HG03565 (cell line): ENCODE measurements at regions not wholly inside any gene's neighbourhood (a gene's known extent, or its start where the extent isn't known, plus 50 kb on each side); places are given as distances from the start of the nearest gene placed in this dataset.

Experiments
- ATAC-seq: cut with Tn5 transposase; IDR thresholded peaks from one replicate; pipeline ENCODE4 v1.9.1; 2021; ENCODE audit warnings: mild to moderate bottlenecking, moderate library complexity; ENCODE audit not compliant: unreplicated experiment

DNA sequence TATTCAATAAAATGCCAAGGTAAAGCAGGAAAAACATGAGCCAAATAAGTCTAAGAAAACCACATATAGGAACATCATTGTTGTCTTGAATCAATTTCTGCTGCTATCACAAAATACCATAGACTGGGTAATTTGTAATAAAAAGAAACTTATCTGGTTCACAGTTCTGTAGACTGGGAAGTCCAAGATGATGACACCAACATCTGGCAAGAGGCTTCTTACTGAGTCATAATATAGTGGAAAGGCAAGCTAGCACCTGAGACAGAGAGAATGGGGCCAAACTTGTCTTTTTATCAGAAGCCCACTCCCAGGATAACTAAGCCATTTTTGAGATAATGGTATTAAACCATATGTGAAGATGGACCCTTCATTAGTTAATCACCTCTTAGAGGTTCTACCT is 975.9 kb downstream of the FLRT2 start:
- no peak for ATAC-seq

DNA sequence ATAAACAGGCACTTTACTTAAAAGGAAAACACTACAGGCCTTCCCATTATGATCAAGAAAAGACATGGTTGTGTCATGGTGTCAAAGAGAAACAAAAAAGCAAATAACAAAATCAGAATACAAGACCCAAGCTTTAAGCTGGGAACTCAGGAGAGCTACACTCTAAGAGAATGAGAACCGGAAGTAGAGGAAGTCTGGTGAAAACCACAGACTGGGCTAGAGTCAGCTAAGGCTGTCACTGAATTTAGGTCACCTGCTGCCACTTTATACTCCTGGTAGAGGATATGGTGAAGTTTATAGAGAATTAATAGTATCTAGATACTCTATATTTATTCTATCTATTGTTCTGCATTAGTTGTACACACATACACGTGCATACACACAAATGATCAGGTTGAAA is 971.7 kb downstream of the FLRT2 start:
- no peak for ATAC-seq

DNA sequence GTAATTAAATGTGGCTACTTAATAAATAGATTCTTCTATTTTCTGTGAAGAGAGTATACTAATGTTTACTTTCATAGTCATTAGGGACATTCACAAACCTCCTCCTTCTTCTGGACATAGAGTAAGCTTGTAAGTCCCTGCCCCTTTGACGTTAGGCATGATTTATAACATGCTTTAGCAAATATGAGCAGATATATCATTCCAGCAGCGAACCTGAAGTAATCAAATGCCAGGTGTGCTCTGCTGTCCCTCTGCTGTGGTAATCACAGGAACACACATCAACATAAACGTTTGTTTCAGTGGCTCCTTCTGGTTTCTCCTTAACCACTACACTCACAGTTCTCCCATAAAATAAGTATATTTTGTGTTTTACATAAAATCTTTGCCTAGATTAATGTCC is 961.8 kb downstream of the FLRT2 start:
- no peak for ATAC-seq

DNA sequence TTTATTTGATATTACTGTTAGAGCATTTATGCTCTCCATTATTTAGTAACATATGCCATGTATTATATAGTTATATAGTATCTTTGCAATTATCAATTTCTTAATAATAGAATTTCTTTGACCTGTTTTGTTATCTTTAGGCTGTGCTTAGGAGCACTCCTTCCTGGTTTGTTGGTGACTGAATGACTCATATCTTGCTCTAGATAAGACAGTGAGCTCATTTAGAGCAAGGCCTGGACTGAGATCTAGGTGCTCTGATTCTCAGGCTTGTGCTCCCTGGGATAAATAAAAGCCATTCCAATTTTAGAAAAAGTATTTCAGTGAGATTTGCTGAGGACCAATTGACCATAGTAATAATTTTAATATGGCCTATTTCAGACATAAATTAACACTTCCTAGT is 951.2 kb downstream of the FLRT2 start:
- no peak for ATAC-seq

DNA sequence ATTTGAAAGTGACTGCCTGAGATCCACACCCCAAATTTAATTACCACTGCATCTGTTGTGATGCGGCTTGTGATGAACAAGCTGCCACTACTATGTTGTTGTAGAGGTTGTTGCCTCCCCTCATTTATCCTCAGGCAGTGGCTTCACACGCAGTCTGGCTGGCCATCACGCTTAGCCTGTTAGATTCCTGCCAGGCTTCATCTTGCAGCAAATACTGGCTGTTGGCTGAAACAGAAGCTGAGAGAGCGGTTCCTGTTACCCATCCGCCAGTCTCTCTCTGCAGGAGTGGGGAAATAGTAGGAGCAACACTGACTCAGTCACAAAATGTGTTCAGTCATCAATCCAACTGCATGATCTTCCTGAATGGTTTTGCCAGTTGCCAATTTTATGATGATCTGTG is 934.4 kb downstream of the FLRT2 start:
- ATAC-seq: no peak

DNA sequence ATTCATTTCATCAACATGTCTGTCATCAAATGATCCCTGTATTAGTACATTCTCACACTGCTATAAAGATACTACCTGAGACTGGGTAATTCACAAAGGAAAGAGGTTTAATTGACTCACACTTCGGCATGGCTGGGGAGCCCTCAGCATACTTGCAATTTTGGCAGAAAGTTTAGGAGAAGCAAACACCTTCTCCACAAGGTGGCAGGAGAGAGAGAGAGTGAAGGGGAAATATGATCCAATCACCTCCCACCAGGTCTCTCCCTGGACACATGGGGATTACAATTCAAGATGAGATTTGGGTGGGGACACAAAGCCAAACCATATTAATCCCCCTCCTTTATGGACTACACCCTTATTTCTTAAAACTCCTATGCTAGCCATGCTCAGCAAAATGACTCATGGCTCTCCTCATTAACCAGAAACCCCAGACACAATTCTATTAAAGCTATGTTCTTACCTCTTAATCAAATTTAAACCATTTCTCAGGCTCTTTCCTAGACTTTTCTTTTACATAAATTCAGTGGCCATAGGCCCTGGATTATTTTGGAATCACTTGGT is 932.3 kb downstream of the FLRT2 start:
- ATAC-seq: no peak

DNA sequence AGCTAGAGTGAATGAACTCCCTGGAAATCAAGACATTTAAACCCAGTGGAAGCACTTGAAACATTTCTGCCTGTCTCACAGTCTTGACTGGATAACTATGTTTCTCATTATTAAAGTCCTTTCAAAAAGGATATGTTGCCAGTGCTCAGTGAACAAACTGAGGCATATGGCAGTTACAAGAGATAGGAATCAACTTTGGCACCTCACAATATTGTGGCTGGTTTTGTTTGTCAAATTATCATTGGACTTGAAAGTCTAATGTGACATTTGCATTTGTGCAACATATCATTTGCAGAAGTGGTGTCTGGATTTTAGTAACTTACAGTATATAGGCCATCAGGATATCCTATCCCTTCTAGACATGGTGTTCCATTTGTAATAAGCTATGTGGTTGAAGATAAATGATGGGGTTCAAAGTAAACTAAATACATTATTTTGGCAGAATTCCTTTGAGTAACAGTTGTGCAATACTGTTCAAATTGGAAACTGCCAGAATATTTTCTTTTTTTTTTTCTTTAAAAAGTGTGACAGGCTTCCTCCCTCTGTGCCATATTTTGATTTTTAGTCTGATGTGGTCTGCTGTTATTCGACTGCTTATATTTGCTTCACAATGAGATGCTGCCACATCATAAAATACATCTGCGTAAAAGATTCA is 927.7 kb downstream of the FLRT2 start:
- no peak for ATAC-seq

DNA sequence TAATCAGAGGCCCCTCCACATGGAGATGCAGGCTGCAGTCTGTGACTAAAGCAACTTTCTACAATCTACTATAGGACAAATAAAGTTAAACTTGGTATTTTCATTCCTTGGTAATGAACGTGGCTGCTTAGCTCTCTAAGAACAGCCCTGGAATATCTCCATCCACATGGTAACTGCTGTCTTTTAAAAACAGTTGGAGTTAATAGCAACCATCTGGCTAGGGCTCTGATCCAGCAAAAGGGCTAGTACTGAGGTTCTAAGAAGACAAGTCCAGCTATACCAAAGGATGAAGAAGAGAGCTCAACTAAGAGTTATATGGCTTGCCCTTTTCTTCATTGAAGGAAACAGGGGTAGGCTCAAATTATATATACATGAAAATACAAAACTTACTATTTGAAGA is 920.1 kb downstream of the FLRT2 start:
- no peak for ATAC-seq

DNA sequence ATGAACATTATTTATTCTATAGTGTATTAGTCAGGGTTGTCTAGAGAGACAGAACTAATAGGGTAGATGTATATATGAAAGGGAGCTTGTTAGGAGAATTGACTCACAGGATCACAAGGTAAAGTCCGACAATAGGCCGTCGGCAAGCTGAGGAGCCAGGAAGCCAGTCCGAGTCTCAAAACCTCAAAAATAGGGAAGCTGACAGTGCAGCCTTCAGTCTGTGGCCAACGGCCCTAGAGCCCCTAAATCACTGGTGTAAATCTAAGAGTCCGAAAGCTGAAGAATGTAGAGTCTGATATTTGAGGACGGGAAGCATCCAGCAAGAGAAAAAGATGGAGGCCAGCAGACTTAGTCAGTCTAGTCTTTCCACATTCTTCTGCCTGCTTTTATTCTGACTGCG is 912.2 kb downstream of the FLRT2 start:
- no peak for ATAC-seq

DNA sequence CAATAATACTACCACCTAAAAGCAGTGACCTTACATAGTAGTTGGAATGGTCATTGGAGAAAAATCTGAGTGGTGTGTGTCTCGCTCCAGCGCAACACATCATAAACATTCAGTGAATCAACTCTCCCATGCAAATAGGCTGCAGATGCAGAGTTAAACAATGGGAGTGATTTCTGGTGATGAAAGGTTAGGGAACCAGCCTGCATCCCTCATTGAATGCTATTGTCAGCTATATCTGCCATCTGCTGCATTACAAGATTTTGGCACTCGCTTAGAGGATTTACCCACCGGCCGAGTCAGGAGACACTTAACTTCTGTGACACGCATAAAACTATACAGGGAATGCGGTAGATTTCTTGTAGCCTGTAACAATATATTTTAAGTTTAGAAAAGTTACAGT is 900.9 kb downstream of the FLRT2 start:
- no peak for ATAC-seq

DNA sequence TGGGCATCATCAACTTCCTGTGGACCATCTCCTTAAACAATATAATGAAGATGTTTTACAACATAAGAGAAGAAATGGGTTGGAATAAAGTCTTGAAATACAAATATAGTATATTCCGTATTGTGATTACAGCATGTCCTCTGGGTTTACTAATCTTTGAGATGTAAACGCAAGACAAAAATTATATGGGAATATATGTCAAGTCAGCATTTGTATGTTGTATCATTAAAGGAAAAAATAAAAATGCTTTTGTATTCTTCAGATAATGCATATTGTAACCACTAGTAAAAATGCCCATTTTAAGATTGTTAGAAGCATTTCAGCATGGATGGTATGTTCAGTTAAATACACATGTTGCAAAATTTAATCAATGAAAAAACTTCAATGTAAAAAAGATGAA is 893.3 kb downstream of the FLRT2 start:
- no peak for ATAC-seq

DNA sequence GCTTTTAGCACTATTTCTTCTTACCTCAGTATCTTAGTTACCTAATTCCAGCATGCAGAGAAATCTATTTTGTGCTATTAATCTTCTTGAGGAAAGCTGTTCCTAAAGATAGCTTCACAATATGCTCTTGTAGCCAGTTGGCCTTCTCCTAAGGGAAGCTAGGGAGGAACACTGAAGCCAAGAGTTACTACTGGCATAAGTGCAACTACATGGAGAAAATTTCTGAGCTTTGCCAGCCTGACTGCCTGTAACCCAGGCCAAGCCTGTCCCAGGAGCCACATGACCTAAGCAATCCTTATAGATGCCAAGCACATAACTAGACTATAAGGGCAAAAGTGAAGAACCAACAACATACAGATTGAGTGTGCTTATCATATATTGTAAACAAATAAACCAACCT is 890.2 kb downstream of the FLRT2 start:
- ATAC-seq: no peak

DNA sequence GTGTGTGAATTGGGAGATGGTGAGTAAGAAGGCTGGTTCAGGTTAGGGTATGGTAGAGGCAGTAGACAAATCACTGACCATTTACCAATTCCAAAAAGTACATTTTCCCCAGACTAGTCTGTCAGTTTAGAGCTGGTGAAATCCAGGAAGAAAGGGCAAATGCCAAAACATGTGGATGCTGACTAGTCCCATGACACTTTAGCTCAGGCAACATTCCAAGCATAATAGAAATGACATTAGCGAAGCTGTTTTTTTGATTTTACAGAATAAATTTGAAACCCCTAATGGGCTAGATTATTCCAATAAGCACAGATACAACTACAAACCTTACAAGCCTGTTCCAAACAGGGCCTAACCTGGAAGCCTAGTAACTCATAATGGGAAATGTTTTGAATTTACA is 884.2 kb downstream of the FLRT2 start:
- no peak for ATAC-seq

DNA sequence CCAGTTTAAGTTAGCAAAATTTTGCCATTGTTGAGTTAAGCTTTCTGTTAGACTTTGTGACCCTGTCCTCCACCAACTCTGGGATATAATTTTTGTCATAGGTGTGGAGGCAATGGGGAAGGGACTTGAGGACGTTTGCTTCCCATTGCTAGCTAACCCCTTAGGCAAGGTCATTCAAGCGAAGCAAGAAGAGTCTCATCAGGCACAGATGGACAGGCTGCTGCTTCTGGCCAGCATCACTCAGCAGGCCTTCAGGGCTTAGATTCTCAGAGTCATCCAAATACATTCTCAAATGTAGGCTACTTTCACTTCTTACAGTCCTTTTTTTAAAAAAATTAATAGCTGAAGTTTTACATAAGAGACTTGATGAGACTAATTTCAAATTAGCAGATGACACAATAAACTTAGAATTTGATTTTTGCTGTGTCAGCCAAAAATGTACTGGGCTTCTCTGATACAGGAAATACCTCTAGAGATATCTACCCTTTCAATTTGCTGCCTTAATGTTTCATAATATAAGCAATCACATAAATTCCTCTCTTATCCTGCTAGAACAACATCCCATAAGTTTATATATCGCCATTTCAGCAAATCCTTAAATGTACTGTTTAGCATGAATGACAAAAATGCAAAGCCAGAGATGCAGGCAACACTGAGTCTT is 875.2 kb downstream of the FLRT2 start:
- no peak for ATAC-seq

DNA sequence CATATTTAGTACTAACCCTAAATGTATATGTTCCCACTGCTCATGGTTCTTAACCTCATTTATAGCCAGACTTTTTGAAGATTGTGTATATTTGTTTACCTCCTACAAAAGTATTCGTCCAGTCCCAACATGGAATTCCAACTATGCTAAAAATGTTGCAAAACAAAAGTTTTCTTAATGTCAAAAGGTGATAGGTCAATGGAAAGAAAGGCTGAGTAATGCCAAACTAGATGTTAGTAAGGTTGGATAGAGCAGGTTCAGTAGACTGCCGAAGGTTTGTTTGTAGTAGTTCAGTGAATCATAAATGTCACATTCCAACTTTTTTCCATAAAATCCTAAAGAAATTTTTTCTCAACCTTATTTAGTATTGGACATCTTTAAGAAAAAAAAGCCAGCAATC is 874.5 kb downstream of the FLRT2 start:
- no peak for ATAC-seq

DNA sequence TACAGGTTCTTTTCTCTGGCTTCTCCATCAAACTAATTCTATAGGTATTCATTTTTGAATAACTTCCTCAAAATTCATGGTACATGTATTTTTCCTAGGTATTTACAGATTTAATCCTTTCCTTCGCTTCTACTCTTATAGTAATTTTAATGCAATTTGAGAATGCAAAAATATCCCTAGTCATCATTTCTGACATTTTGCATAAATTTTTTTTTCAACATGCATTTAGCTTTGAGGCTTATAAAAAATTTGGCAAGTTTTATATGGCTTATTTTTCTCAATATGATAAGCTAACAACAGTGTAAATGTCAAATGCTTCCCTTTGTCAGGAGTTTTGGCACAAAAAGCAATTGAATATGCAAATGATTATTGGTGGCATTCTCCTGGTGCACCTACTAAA is 872.6 kb downstream of the FLRT2 start:
- no peak for ATAC-seq

DNA sequence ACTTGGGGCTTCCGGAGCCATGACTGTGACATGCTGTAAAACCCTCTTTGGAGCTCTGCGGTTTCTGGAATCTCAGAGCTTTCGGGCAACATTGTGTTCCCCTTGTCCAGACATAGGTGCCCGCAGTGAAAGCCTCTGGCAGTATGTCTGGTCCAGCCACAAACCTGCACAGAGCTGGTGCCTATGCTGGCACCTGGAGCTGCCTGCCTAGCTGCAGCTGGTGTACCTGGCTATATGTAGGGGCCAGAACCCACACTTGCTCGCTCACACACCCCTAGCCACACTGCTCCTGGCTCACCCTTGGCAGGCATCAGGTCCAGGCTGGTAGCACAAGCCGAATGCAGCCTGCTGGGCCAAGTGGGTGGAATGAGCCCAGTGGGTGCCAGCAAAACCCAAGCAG is 861.1 kb downstream of the FLRT2 start:
- no peak for ATAC-seq

DNA sequence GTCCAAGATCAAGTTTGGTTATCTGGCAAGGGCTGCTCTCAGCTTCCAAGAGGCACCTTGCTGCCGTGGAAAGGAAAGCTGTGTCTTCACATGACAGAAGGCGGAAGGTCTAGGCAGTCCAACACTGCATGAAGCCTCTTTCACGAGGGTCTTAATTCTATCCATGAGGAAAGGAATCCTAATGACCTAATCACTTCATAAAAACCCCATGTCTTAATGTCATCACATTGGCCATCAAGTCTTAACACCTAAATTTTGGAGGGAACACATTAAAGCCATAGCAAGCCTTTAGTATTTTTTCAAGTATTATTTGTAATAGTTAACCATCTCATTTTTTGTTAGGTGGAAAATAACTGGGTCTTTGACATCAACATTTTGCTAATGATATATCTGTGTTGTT is 858.3 kb downstream of the FLRT2 start:
- no peak for ATAC-seq

DNA sequence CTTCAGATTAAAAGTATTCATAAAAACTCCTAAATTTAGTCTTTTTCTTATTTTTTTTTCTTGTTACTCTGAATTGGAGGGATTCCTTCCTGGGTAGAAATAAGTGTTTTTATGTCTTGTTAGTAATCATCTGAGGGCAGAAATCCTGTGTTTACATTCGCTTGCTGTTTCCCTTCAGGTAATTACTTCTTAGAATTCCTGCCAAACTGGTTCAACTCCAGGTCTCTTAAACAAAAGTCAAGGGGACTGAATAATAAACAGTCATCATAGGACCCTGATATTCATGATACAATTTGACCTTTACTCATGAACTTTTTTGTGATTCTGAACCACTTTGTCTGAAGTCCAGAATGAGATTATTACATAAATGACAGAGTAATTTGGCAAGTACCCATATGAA is 843.9 kb downstream of the FLRT2 start:
- ATAC-seq: no peak

DNA sequence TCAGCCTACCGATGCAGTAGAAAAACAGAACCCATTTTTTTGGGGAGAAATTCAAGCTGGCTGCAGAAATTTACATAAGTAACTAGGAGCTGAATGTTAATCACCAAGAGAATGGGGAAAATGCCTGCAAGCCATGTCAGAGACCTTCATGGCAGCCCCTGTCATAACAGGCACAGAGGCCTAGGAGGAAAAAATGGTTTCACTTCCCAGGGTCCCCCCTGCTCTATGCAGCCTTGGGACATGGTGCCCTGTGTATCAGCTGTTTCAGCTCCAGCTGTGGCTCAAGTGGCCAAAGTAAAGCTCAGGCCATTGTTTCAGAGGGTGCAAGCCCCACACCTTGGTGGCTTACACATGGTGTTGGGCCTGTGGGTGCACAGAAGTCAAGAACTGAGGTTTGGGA is 842.5 kb downstream of the FLRT2 start:
- ATAC-seq: no peak

DNA sequence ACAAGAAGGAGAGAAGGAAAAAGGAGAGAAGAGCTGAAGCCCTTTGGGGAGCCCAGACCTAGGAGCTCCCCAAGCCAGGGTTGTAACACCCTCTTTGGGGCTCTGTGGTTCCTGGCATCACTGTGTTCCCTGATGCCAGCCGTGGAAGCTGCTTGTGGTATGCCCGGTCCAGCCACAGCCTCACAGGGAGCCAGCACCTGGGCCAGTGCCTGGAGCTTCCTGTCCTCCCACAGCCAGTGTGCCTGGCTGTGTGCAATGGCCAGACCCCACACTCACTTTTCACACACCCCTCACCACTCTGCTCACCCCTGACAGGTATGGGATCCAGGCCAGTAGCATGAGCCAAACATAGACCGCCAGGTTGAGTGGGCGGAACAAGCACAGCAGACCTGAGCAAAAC is 834.7 kb downstream of the FLRT2 start:
- no peak for ATAC-seq

DNA sequence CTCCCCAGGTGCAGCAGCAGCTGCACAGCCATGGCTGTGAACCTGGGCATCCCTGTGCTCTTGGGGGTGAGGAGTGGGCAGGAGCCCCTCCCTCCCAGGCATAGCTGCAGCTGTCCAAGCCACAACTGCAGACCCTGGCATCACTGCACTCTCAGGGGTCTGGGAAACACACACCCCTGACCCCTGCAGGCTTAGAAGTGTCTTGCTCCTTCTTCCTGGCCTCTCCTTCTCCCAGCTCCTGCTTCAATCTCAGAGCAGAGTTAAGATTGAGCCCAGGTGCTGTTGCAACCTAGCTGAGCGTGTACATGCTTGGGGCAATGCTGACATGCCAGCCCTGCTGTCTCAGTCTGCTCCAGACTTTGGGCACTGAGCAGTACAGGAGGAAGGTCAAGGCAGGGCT is 833.6 kb downstream of the FLRT2 start:
- no peak for ATAC-seq

DNA sequence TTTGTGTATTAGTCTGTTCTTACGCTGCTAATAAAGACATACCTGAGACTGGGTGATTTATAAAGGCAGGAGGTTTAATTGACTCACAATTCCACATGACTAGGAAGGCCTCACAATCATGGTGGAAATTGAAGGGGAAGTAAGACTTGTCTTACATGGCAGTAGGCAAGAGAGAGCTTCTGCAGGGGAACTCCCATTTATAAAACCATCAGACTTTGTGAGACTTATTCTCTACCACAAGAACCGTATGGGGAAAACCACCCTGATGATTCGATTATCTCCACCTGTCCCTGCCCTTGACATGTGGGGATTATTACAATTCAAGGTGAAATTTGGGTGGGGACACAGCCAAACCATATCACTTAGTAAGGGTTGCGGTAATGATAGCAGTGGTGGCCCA is 833.1 kb downstream of the FLRT2 start:
- ATAC-seq: no peak
